Suprapubic skin (tissue), 4 donors: ENCODE measurements at regions not wholly inside any gene's neighbourhood (a gene's known extent, or its start where the extent isn't known, plus 50 kb on each side); places are given as distances from the start of the nearest gene placed in this dataset.

ENCODE experiments used
- DNase-seq, 2 donors: peaks; one replicate each; pipeline ENCODE4 v3.0.0-alpha.2; 2019; ENCODE audit warnings: low spot score in 2 of 2
- H3K27ac ChIP-seq: fragments of 200-600 bp; sonication (generic); one replicate; pipeline ENCODE4 v1.5.1; 2019
- H3K27me3 ChIP-seq: fragments of 200-600 bp; sonication (generic); one replicate; pipeline ENCODE4 v1.5.1; 2019
- H3K36me3 ChIP-seq: fragments of 200-600 bp; sonication (generic); one replicate; pipeline ENCODE4 v1.5.1; 2019
- H3K4me1 ChIP-seq: fragments of 200-600 bp; sonication (generic); one replicate; pipeline ENCODE4 v1.5.1; 2019
- H3K4me3 ChIP-seq: fragments of 200-600 bp; sonication (generic); one replicate; pipeline ENCODE4 v1.5.1; 2019; ENCODE audit warnings: mild to moderate bottlenecking
- H3K9me3 ChIP-seq: fragments of 200-600 bp; sonication (generic); one replicate; pipeline ENCODE4 v1.5.1; 2019
- CTCF ChIP-seq, 2 donors: fragments of 200-600 bp in 1 of 2; fragments of 450-650 bp in 1 of 2; sonication (generic) in 1 of 2; IDR thresholded peaks; one replicate each; pipeline ENCODE4 v1.5.1; 2016 to 2019; ENCODE audit warnings: antibody characterized with exemption in 2 of 2, mild to moderate bottlenecking in 1 of 2, moderate library complexity in 1 of 2
- EP300 ChIP-seq: sonication (generic); formaldehyde crosslinking; IDR thresholded peaks from one replicate; pipeline ENCODE4 v1.6.1; 2017; ENCODE audit warnings: antibody characterized with exemption
- POLR2A ChIP-seq, 2 donors: fragments of 450-650 bp; IDR thresholded peaks; one replicate each; pipeline ENCODE4 v1.6.1; 2017; ENCODE audit warnings: antibody characterized with exemption in 2 of 2, mild to moderate bottlenecking in 2 of 2, moderate library complexity in 2 of 2
- POLR2AphosphoS5 ChIP-seq, 3 donors: sonication (generic); formaldehyde crosslinking; IDR thresholded peaks; one replicate each; pipeline ENCODE4 v1.6.1; 2017; ENCODE audit warnings: antibody characterized with exemption in 3 of 3
- WGBS: methylation state at CpG from one replicate; pipeline ENCODE4 v1.1.5; 2018; 5-methylcytosine and 5-hydroxymethylcytosine counted together

GRCh38 chr10:123240250-123240649 lies 86.0 kb downstream of the BUB3 start:
- Histone ChIP-seq H3K4me3 (no peak overlapping the region), H3K9me3 (no peaks in the 10 kb centered on the region), H3K27ac (no peak overlapping the region), H3K27me3 (no peaks in the 10 kb centered on the region), H3K4me1 (no peaks in the 10 kb centered on the region), H3K36me3 (no peaks in the 10 kb centered on the region)
- DNase-seq, result no peak
- 77% methylated on average over 3 of the region's 3 CpGs for WGBS
- TF ChIP-seq POLR2A (IDR thresholded peaks at IDR 0.05) (no peak), EP300 (no peak), POLR2AphosphoS5 (IDR thresholded peaks at IDR 0.05) (no peak), CTCF (IDR thresholded peaks at IDR 0.05) (no peak)

- Histone ChIP-seq H3K36me3 (no peaks in the 10 kb centered on the region), H3K27me3 (no peaks in the 10 kb centered on the region), H3K9me3 (no peaks in the 10 kb centered on the region), H3K4me3 (no peak overlapping the region), H3K4me1 (no peaks in the 10 kb centered on the region), H3K27ac (no peak overlapping the region)
- WGBS, result 80% methylated on average over 2 of the region's 2 CpGs
- no peak for DNase-seq
- TF ChIP-seq POLR2A (IDR thresholded peaks at IDR 0.05) (no peak), CTCF (IDR thresholded peaks at IDR 0.05) (no peak), POLR2AphosphoS5 (IDR thresholded peaks at IDR 0.05) (no peak), EP300 (no peak)
These were observed 86.6 kb downstream of the BUB3 start for GRCh38 chr10:123240776-123241175.

- no peaks in the 10 kb centered on the region for H3K4me1 ChIP-seq
- 75% methylated on average over 7 of the region's 7 CpGs for WGBS
- DNase-seq, result no peak
- TF ChIP-seq POLR2A (IDR thresholded peaks at IDR 0.05) (no peak), CTCF (IDR thresholded peaks at IDR 0.05) (no peak), POLR2AphosphoS5 (IDR thresholded peaks at IDR 0.05) (no peak), EP300 (no peak)
- H3K27me3 ChIP-seq, result no peaks in the 10 kb centered on the region
- no peak overlapping the region for H3K4me3 ChIP-seq
- H3K9me3 ChIP-seq, result no peaks in the 10 kb centered on the region
- no peak overlapping the region for H3K27ac ChIP-seq
- no peaks in the 10 kb centered on the region for H3K36me3 ChIP-seq
These were observed 87.4 kb downstream of the BUB3 start for GRCh38 chr10:123241391-123242141.

- no peak for DNase-seq
- no peaks in the 10 kb centered on the region for H3K36me3 ChIP-seq
- 100% methylated on average over 1 of the region's 1 CpG for WGBS
- no peak overlapping the region for H3K27ac ChIP-seq
- no peaks in the 10 kb centered on the region for H3K4me1 ChIP-seq
- no peaks in the 10 kb centered on the region for H3K9me3 ChIP-seq
- no peak overlapping the region for H3K4me3 ChIP-seq
- H3K27me3 ChIP-seq, result no peaks in the 10 kb centered on the region
- TF ChIP-seq POLR2A (IDR thresholded peaks at IDR 0.05), result no peak
- TF ChIP-seq EP300, result no peak
- no peak for TF ChIP-seq CTCF (IDR thresholded peaks at IDR 0.05)
- TF ChIP-seq POLR2AphosphoS5 (IDR thresholded peaks at IDR 0.05), result no peak
These were observed 90.5 kb downstream of the BUB3 start for GRCh38 chr10:123244747-123245146.

DNA sequence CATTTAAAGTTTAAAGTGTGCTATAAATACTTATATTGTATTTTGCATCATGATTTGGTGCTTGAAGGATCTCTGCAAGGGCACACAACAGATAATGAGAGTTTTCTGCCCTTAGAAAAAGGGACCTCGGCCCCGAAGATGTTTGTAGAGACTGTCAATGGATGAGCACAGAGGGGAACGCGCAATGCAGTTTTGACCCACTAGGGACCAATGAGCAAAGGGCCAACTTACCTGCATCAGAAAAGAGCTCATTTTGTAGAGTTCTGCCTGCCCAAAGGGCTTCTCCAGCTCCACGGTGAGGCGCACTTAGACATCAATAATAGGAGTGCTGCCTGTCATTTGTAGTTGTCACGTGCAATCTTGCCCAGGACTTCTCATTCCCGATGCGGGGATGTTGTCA lies 91.1 kb downstream of the BUB3 start:
- H3K27ac ChIP-seq, result no peak overlapping the region
- H3K9me3 ChIP-seq, result no peaks in the 10 kb centered on the region
- TF ChIP-seq POLR2AphosphoS5 (IDR thresholded peaks at IDR 0.05) (no peak), EP300 (no peak), POLR2A (IDR thresholded peaks at IDR 0.05) (no peak)
- H3K4me1 ChIP-seq, result no peaks in the 10 kb centered on the region
- no peak overlapping the region for H3K4me3 ChIP-seq
- H3K36me3 ChIP-seq, result no peaks in the 10 kb centered on the region
- no peak for DNase-seq
- H3K27me3 ChIP-seq, result no peaks in the 10 kb centered on the region
- 96% methylated on average over 9 of the region's 9 CpGs for WGBS

DNA sequence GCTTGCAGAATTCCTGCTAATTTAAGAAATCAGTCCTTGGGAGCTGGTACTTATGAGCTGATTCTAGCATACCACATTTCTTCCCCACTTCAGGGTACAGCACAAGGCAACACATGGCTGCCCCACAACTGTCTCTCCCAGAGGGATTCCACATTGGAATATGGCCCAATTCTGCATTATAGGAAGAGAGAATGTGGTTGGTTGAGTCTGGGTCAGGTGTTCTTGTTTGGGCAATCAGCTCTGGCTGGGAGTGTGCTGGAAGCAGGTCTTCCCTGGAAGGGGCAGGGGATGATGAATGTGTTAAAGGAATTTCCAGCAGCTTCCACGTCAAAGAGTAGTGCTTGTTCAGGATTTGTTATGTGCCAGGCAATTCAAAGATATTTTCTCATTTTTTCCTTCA lies 95.7 kb downstream of the BUB3 start:
- Histone ChIP-seq H3K9me3 (no peaks in the 10 kb centered on the region), H3K27me3 (no peaks in the 10 kb centered on the region), H3K27ac (no peak overlapping the region), H3K36me3 (no peaks in the 10 kb centered on the region), H3K4me1 (no peaks in the 10 kb centered on the region), H3K4me3 (no peak overlapping the region)
- WGBS, result 57% methylated on average over 1 of the region's 1 CpG
- no peak for DNase-seq
- no peak for TF ChIP-seq POLR2AphosphoS5 (IDR thresholded peaks at IDR 0.05)
- TF ChIP-seq CTCF (IDR thresholded peaks at IDR 0.05), result no peak
- no peak for TF ChIP-seq EP300
- no peak for TF ChIP-seq POLR2A (IDR thresholded peaks at IDR 0.05)
